Caco-2 (cell line): ENCODE measurements at regions not wholly inside any gene's neighbourhood (a gene's known extent, or its start where the extent isn't known, plus 50 kb on each side); places are given as distances from the start of the nearest gene placed in this dataset.

Source experiments
- BruUV-seq: library from RNA; stranded (reverse); fragments of 400-500 nt; replicated peaks from 2 replicates; lab custom pipeline; 2021; lab: Mats Ljungman, UMichigan
- CTCF ChIA-PET: fragments of 300-600 bp; sonication (Branson Sonifier 250); formaldehyde crosslinking; loops from one replicate; lab custom pipeline; 2022; ENCODE audit warnings: antibody characterized with exemption; lab: Charles Lee
- POLR2A ChIA-PET: fragments of 300-600 bp; sonication (Branson Sonifier 250); formaldehyde crosslinking; loops from one replicate; lab custom pipeline; 2022; ENCODE audit warnings: antibody characterized with exemption; lab: Charles Lee
- DNase-seq, 2 experiments: peaks; one replicate each; pipeline versions ENCODE4 v3.0.0 to v3.0.0-alpha.2; 2020 to 2022
- H3K27me3 ChIP-seq: replicated peaks from 2 replicates; pipeline ENCODE4 v1.6.0; 2011; ENCODE audit warnings: low read length; ENCODE audit not compliant: control insufficient read depth, insufficient read depth
- H3K36me3 ChIP-seq: 2 replicates; pipeline ENCODE4 v1.5.1; 2011; ENCODE audit warnings: low read length; ENCODE audit not compliant: control insufficient read depth, insufficient read depth
- H3K4me1 ChIP-seq: fragments of 250-450 bp; sonication (Bioruptor Pico); 2 replicates; pipeline ENCODE4 v1.5.1; 2020; ENCODE audit warnings: mild to moderate bottlenecking
- H3K4me3 ChIP-seq: 2 replicates; pipeline ENCODE4 v1.5.1; 2011; ENCODE audit warnings: low read depth, mild to moderate bottlenecking, control low read depth, low read length
- H3K9me3 ChIP-seq: fragments of 250-450 bp; sonication (Bioruptor Pico); 2 replicates; pipeline ENCODE4 v1.5.1; 2020; ENCODE audit warnings: mild to moderate bottlenecking, moderate library complexity
- H3K27ac Mint-ChIP-seq: one replicate; pipeline ENCODE4 v1.8.0; 2022; ENCODE audit warnings: mixed read lengths; ENCODE audit not compliant: unreplicated experiment
- H3K27me3 Mint-ChIP-seq: one replicate; pipeline ENCODE4 v1.8.0; 2022; ENCODE audit warnings: mixed read lengths; ENCODE audit not compliant: insufficient read depth, unreplicated experiment
- H3K36me3 Mint-ChIP-seq: one replicate; pipeline ENCODE4 v1.8.0; 2022; ENCODE audit warnings: mild to moderate bottlenecking, mixed read lengths; ENCODE audit not compliant: insufficient read depth, unreplicated experiment
- H3K4me1 Mint-ChIP-seq: one replicate; pipeline ENCODE4 v1.8.0; 2022; ENCODE audit warnings: low read depth, mixed read lengths; ENCODE audit not compliant: unreplicated experiment
- H3K4me3 Mint-ChIP-seq: one replicate; pipeline ENCODE4 v1.8.0; 2022; ENCODE audit warnings: mild to moderate bottlenecking, moderate library complexity, mixed read lengths; ENCODE audit not compliant: unreplicated experiment
- H3K9me3 Mint-ChIP-seq: one replicate; pipeline ENCODE4 v1.8.0; 2022; ENCODE audit warnings: mixed read lengths; ENCODE audit not compliant: unreplicated experiment
- CTCF ChIP-seq, 2 experiments: fragments of 200-600 bp in 1 of 2; IDR thresholded peaks; 1 replicate in 1 of 2; 2 replicates in 1 of 2; pipeline versions ENCODE4 v1.5.1 to v1.8.0; 2011 to 2022; ENCODE audit warnings: antibody characterized with exemption in 1 of 2, control low read depth in 1 of 2, inconsistent platforms in 1 of 2, low read depth in 1 of 2, low read length in 1 of 2, mild to moderate bottlenecking in 1 of 2, moderate library complexity in 1 of 2; ENCODE audit not compliant: insufficient read depth in 1 of 2, severe bottlenecking in 1 of 2, unreplicated experiment in 1 of 2
- intact Hi-C: fragments of 100-400 bp; cut with micrococcal nuclease; formaldehyde crosslinking; loops from one replicate; pipeline ENCODE4 v1.10.0; 2022; ENCODE audit not compliant: unreplicated experiment

- POLR2A ChIA-PET = no interaction called here
- Mint-ChIP-seq H3K27ac (no peak overlapping the region), H3K4me1 (no peaks in the 10 kb centered on the region), H3K9me3 (no peaks in the 10 kb centered on the region), H3K36me3 (no peaks in the 10 kb centered on the region), H3K4me3 (no peak overlapping the region), H3K27me3 (peaks cover 8% of the 10 kb centered on the region)
- CTCF ChIA-PET = no interaction called here
- no TSS peak for BruUV-seq
- Histone ChIP-seq H3K4me3 (no peak overlapping the region), H3K4me1 (no peaks in the 10 kb centered on the region), H3K9me3 (no peaks in the 10 kb centered on the region), H3K36me3 (no peaks in the 10 kb centered on the region), H3K27me3 (no peaks in the 10 kb centered on the region)
- no peak for TF ChIP-seq CTCF (IDR thresholded peaks at IDR 0.05; ENCODE audit: insufficient read depth in 1 of 2, low read depth in 1 of 2, low read length in 1 of 2, severe bottlenecking in 1 of 2, unreplicated experiment in 1 of 2)
- intact Hi-C loops = no loop called here
- DNase-seq = no peak
These were observed 75.3 kb upstream of the DDX18 start for GRCh38 chr2:117738991-117739839.

GRCh38 chr2:117745537-117745936 is 69.0 kb upstream of the DDX18 start:
- no peaks in the 10 kb centered on the region for H3K36me3 ChIP-seq
- no peaks in the 10 kb centered on the region for H3K4me1 Mint-ChIP-seq
- no TSS peak for BruUV-seq
- no peaks in the 10 kb centered on the region for H3K27me3 ChIP-seq
- CTCF ChIA-PET = no interaction called here
- H3K4me3 ChIP-seq = no peak overlapping the region
- no peaks in the 10 kb centered on the region for H3K36me3 Mint-ChIP-seq
- no peak for TF ChIP-seq CTCF (IDR thresholded peaks at IDR 0.05; ENCODE audit: insufficient read depth in 1 of 2, low read depth in 1 of 2, low read length in 1 of 2, severe bottlenecking in 1 of 2, unreplicated experiment in 1 of 2)
- DNase-seq = no peak
- intact Hi-C loops = no loop called here
- peaks cover 18% of the 10 kb centered on the region for H3K27me3 Mint-ChIP-seq
- H3K9me3 Mint-ChIP-seq = no peaks in the 10 kb centered on the region
- no peaks in the 10 kb centered on the region for H3K4me1 ChIP-seq
- POLR2A ChIA-PET = no interaction called here
- no peak overlapping the region for H3K4me3 Mint-ChIP-seq
- H3K27ac Mint-ChIP-seq = no peak overlapping the region
- H3K9me3 ChIP-seq = no peaks in the 10 kb centered on the region

GRCh38 chr2:117755768-117756167 is 58.7 kb upstream of the DDX18 start:
- intact Hi-C loops = no loop called here
- BruUV-seq = no TSS peak
- ChIA-PET POLR2A (no interaction called here), CTCF (no interaction called here)
- no peak for DNase-seq
- Histone ChIP-seq H3K4me1 (no peaks in the 10 kb centered on the region), H3K36me3 (no peaks in the 10 kb centered on the region), H3K4me3 (no peak overlapping the region), H3K27me3 (no peaks in the 10 kb centered on the region), H3K9me3 (no peaks in the 10 kb centered on the region)
- Mint-ChIP-seq H3K27ac (no peak overlapping the region), H3K27me3 (peaks cover 3% of the 10 kb centered on the region), H3K9me3 (no peaks in the 10 kb centered on the region), H3K36me3 (no peaks in the 10 kb centered on the region), H3K4me1 (no peaks in the 10 kb centered on the region), H3K4me3 (no peak overlapping the region)
- no peak for TF ChIP-seq CTCF (IDR thresholded peaks at IDR 0.05; ENCODE audit: insufficient read depth in 1 of 2, low read depth in 1 of 2, low read length in 1 of 2, severe bottlenecking in 1 of 2, unreplicated experiment in 1 of 2)
